Body of pancreas (tissue), 4 donors: ENCODE measurements at regions not wholly inside any gene's neighbourhood (a gene's known extent, or its start where the extent isn't known, plus 50 kb on each side); places are given as distances from the start of the nearest gene placed in this dataset.

ENCODE experiments used
- POLR2A ChIP-seq, 3 donors: fragments of 450-650 bp; IDR thresholded peaks; one replicate each; pipeline ENCODE4 v1.6.1; 2016; ENCODE audit warnings: antibody characterized with exemption in 3 of 3, mild to moderate bottlenecking in 2 of 3
- TF ChIP-seq, protein P1 (sequence below), 7 experiments: fragments of 450-650 bp in 4 of 7; fragments of 200-600 bp in 3 of 7; sonication (generic) in 3 of 7; IDR thresholded peaks; one replicate each; pipeline ENCODE4 v1.5.1; 2016 to 2019; ENCODE audit warnings: antibody characterized with exemption in 7 of 7

DNA sequence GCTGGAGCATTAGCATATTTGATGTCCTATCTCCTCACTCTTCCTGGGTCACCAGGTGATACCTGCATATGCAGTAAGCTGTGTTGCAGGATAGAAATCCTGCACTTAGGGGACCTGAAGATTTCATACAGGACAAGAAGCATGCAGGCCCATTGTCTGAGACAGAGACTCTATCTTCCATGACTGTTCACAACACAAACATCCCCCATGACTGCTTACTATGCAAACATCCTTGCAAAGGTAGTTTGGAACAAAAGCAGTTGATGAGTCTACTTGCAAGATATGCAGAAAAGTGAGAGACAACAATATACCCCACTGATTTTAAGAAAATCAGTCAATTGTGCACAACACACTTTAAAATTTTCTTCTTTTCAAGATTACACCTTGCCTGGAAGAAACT, 108.6 kb upstream of the ZEB2 start:
- no peak for TF ChIP-seq POLR2A (IDR thresholded peaks at IDR 0.05)
- TF ChIP-seq, protein P1, sequence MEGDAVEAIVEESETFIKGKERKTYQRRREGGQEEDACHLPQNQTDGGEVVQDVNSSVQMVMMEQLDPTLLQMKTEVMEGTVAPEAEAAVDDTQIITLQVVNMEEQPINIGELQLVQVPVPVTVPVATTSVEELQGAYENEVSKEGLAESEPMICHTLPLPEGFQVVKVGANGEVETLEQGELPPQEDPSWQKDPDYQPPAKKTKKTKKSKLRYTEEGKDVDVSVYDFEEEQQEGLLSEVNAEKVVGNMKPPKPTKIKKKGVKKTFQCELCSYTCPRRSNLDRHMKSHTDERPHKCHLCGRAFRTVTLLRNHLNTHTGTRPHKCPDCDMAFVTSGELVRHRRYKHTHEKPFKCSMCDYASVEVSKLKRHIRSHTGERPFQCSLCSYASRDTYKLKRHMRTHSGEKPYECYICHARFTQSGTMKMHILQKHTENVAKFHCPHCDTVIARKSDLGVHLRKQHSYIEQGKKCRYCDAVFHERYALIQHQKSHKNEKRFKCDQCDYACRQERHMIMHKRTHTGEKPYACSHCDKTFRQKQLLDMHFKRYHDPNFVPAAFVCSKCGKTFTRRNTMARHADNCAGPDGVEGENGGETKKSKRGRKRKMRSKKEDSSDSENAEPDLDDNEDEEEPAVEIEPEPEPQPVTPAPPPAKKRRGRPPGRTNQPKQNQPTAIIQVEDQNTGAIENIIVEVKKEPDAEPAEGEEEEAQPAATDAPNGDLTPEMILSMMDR (IDR thresholded peaks at IDR 0.05): no peak
